GM23338 (cell line): ENCODE measurements at regions not wholly inside any gene's neighbourhood (a gene's known extent, or its start where the extent isn't known, plus 50 kb on each side); places are given as distances from the start of the nearest gene placed in this dataset.

Experiments
- ATAC-seq: fragments of 200-7000 bp; cut with Tn5 transposase; 3 replicates; pipeline ENCODE4 v1.9.1; 2020
- DNase-seq: peaks from one replicate; pipeline ENCODE4 v3.0.0-alpha.2; 2015; ENCODE audit warnings: low spot score
- H2AFZ ChIP-seq: fragments of 200-600 bp; sonication (generic); 2 replicates; pipeline ENCODE4 v1.8.0; 2016; ENCODE audit warnings: antibody characterized with exemption, mild to moderate bottlenecking, moderate library complexity
- H3F3A ChIP-seq: fragments of 200-600 bp; sonication (generic); replicated peaks from 2 replicates; pipeline ENCODE4 v1.8.0; 2017; ENCODE audit warnings: antibody characterized with exemption, mixed run types, low read depth
- H3K27ac ChIP-seq: fragments of 200-600 bp; sonication (generic); 2 replicates; pipeline ENCODE4 v1.6.1; 2016; ENCODE audit warnings: low read depth
- H3K27me3 ChIP-seq: fragments of 200-600 bp; sonication (generic); 2 replicates; pipeline ENCODE4 v1.8.0; 2016; ENCODE audit warnings: mild to moderate bottlenecking, mixed run types, moderate library complexity; ENCODE audit not compliant: insufficient read depth
- H3K36me3 ChIP-seq: fragments of 200-600 bp; sonication (generic); 2 replicates; pipeline ENCODE4 v1.8.0; 2016; ENCODE audit warnings: mild to moderate bottlenecking; ENCODE audit not compliant: insufficient read depth
- H3K4me1 ChIP-seq: fragments of 200-600 bp; sonication (generic); 2 replicates; pipeline ENCODE4 v1.8.0; 2016; ENCODE audit warnings: mild to moderate bottlenecking, moderate library complexity; ENCODE audit not compliant: insufficient read depth
- H3K4me2 ChIP-seq: fragments of 200-600 bp; sonication (generic); 2 replicates; pipeline ENCODE4 v1.7.1; 2017; ENCODE audit warnings: mixed run types
- H3K4me3 ChIP-seq: fragments of 200-600 bp; sonication (generic); 2 replicates; pipeline ENCODE4 v1.6.1; 2016; ENCODE audit warnings: mixed run types
- H3K79me2 ChIP-seq: fragments of 200-600 bp; sonication (generic); replicated peaks from 2 replicates; pipeline ENCODE4 v1.8.0; 2017; ENCODE audit warnings: mild to moderate bottlenecking; ENCODE audit not compliant: insufficient read depth
- H3K9me2 ChIP-seq: fragments of 200-600 bp; sonication (generic); 2 replicates; pipeline ENCODE4 v1.8.0; 2017; ENCODE audit not compliant: insufficient read depth
- H4K20me1 ChIP-seq: fragments of 200-600 bp; sonication (generic); replicated peaks from 2 replicates; pipeline ENCODE4 v1.8.0; 2017; ENCODE audit warnings: mild to moderate bottlenecking; ENCODE audit not compliant: insufficient read depth
- H3K27ac Mint-ChIP-seq: 2 replicates; pipeline ENCODE4 v1.8.0; 2020; ENCODE audit warnings: inconsistent platforms, mild to moderate bottlenecking, moderate library complexity, mixed read lengths
- H3K27me3 Mint-ChIP-seq: 3 replicates; pipeline ENCODE4 v1.8.0; 2022; ENCODE audit warnings: low read depth, mild to moderate bottlenecking, moderate library complexity, mixed read lengths, inconsistent platforms; ENCODE audit not compliant: insufficient read depth, poor library complexity
- H3K36me3 Mint-ChIP-seq: 3 replicates; pipeline ENCODE4 v1.8.0; 2021; ENCODE audit warnings: low read depth, mild to moderate bottlenecking, inconsistent platforms, moderate library complexity, mixed read lengths
- H3K4me1 Mint-ChIP-seq: 3 replicates; pipeline ENCODE4 v1.8.0; 2020; ENCODE audit warnings: mild to moderate bottlenecking, inconsistent platforms, mixed read lengths
- H3K4me3 Mint-ChIP-seq: 3 replicates; pipeline ENCODE4 v1.8.0; 2021; ENCODE audit warnings: moderate library complexity, mild to moderate bottlenecking, inconsistent platforms, mixed read lengths
- H3K9me3 Mint-ChIP-seq: 3 replicates; pipeline ENCODE4 v1.8.0; 2020; ENCODE audit warnings: moderate library complexity, mild to moderate bottlenecking, inconsistent platforms, mixed read lengths
- CREB1 ChIP-seq: fragments of 250-450 bp; sonication (Bioruptor Pico); IDR thresholded peaks from 2 replicates; pipeline ENCODE4 v1.5.0; 2020; ENCODE audit warnings: low read depth, mild to moderate bottlenecking, moderate library complexity
- JUNB ChIP-seq: IDR thresholded peaks from one replicate; pipeline ENCODE4 v1.6.1; 2016; ENCODE audit warnings: antibody characterized with exemption; ENCODE audit not compliant: unreplicated experiment
- POLR2AphosphoS5 ChIP-seq: IDR thresholded peaks from 2 replicates; pipeline ENCODE4 v1.6.1; 2016; ENCODE audit warnings: antibody characterized with exemption, low read depth
- ZNF331 ChIP-seq: fragments of 250-450 bp; sonication (Bioruptor Pico); IDR thresholded peaks from 2 replicates; pipeline ENCODE4 v1.5.0; 2020; ENCODE audit warnings: low read depth, mild to moderate bottlenecking, moderate library complexity
- TF ChIP-seq, protein P1 (sequence below): fragments of 250-450 bp; sonication (Bioruptor Pico); IDR thresholded peaks from 2 replicates; pipeline ENCODE4 v1.5.0; 2020; ENCODE audit warnings: mild to moderate bottlenecking, moderate library complexity

- TF ChIP-seq, protein P1, sequence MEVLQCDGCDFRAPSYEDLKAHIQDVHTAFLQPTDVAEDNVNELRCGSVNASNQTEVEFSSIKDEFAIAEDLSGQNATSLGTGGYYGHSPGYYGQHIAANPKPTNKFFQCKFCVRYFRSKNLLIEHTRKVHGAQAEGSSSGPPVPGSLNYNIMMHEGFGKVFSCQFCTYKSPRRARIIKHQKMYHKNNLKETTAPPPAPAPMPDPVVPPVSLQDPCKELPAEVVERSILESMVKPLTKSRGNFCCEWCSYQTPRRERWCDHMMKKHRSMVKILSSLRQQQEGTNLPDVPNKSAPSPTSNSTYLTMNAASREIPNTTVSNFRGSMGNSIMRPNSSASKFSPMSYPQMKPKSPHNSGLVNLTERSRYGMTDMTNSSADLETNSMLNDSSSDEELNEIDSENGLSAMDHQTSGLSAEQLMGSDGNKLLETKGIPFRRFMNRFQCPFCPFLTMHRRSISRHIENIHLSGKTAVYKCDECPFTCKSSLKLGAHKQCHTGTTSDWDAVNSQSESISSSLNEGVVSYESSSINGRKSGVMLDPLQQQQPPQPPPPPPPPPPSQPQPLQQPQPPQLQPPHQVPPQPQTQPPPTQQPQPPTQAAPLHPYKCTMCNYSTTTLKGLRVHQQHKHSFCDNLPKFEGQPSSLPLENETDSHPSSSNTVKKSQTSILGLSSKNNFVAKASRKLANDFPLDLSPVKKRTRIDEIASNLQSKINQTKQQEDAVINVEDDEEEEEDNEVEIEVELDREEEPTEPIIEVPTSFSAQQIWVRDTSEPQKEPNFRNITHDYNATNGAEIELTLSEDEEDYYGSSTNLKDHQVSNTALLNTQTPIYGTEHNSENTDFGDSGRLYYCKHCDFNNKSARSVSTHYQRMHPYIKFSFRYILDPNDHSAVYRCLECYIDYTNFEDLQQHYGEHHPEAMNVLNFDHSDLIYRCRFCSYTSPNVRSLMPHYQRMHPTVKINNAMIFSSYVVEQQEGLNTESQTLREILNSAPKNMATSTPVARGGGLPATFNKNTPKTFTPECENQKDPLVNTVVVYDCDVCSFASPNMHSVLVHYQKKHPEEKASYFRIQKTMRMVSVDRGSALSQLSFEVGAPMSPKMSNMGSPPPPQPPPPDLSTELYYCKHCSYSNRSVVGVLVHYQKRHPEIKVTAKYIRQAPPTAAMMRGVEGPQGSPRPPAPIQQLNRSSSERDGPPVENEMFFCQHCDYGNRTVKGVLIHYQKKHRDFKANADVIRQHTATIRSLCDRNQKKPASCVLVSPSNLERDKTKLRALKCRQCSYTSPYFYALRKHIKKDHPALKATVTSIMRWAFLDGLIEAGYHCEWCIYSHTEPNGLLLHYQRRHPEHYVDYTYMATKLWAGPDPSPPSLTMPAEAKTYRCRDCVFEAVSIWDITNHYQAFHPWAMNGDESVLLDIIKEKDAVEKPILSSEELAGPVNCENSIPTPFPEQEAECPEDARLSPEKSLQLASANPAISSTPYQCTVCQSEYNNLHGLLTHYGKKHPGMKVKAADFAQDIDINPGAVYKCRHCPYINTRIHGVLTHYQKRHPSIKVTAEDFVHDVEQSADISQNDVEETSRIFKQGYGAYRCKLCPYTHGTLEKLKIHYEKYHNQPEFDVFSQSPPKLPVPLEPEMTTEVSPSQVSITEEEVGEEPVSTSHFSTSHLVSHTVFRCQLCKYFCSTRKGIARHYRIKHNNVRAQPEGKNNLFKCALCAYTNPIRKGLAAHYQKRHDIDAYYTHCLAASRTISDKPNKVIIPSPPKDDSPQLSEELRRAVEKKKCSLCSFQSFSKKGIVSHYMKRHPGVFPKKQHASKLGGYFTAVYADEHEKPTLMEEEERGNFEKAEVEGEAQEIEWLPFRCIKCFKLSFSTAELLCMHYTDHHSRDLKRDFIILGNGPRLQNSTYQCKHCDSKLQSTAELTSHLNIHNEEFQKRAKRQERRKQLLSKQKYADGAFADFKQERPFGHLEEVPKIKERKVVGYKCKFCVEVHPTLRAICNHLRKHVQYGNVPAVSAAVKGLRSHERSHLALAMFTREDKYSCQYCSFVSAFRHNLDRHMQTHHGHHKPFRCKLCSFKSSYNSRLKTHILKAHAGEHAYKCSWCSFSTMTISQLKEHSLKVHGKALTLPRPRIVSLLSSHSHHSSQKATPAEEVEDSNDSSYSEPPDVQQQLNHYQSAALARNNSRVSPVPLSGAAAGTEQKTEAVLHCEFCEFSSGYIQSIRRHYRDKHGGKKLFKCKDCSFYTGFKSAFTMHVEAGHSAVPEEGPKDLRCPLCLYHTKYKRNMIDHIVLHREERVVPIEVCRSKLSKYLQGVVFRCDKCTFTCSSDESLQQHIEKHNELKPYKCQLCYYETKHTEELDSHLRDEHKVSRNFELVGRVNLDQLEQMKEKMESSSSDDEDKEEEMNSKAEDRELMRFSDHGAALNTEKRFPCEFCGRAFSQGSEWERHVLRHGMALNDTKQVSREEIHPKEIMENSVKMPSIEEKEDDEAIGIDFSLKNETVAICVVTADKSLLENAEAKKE: no peak
- no peak for TF ChIP-seq CREB1 (CRISPR knock-in tag)
- TF ChIP-seq ZNF331 (CRISPR knock-in tag): no peak
These were observed 1098.7 kb upstream of the NUDT12 start (continued) for GRCh38 chr5:104661256-104661655.

DNA sequence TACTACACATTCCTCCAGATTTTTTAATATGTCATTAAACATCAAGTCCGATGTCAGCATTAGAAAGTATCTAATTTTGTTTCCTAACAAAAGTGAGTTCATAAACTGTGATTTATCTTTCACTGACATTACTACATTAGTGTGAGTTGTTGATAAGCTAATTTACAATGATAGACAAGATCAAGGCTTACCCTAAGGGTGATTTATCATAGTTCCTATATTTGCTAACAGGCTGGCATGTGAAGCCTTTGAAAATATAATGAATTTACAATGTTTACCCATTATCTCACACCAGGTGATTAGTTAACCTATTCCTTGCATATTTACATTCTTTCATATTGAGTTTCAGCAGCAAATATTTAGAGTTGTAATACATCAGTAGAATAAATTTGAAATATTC lies 1096.9 kb upstream of the NUDT12 start:
- H3K27me3 ChIP-seq: no peaks in the 10 kb centered on the region
- no peaks in the 10 kb centered on the region for H4K20me1 ChIP-seq
- no peaks in the 10 kb centered on the region for H3F3A ChIP-seq
- H3K4me1 ChIP-seq: no peaks in the 10 kb centered on the region
- Mint-ChIP-seq H3K4me1 (no peaks in the 10 kb centered on the region), H3K4me3 (no peak overlapping the region), H3K36me3 (no peaks in the 10 kb centered on the region), H3K9me3 (no peaks in the 10 kb centered on the region; the same call in 2 of the 3 replicates), H3K27me3 (no peaks in the 10 kb centered on the region), H3K27ac (no peak overlapping the region)
- no peaks in the 10 kb centered on the region for H3K9me2 ChIP-seq
- no peak overlapping the region for H3K4me2 ChIP-seq
- no peak overlapping the region for H3K4me3 ChIP-seq
- no peak overlapping the region for H2AFZ ChIP-seq
- TF ChIP-seq POLR2AphosphoS5 (no peak), JUNB (no peak)
- ATAC-seq: no peak
- H3K36me3 ChIP-seq: no peaks in the 10 kb centered on the region
- no peaks in the 10 kb centered on the region for H3K79me2 ChIP-seq
- DNase-seq: no peak
- no peak overlapping the region for H3K27ac ChIP-seq
